ENCODE measurements at regions not wholly inside any gene's neighbourhood (a gene's known extent, or its start where the extent isn't known, plus 50 kb on each side); places are given as distances from the start of the nearest gene placed in this dataset.

GRCh38 chr9:115636596-115636995 lies 517.0 kb upstream of the PAPPA start:
- DNase-seq (ENCODE audit: extremely low read depth, low read depth) = no peak
- no peak overlapping the region for H3K4me3 ChIP-seq (replicated peaks; ENCODE audit: low read depth, low read length)
- TF ChIP-seq CTCF (IDR thresholded peaks at IDR 0.05; ENCODE audit: low read depth, low read length, missing control alignments) = no peak

GRCh38 chr9:115637661-115638060 lies 515.9 kb upstream of the PAPPA start:
- TF ChIP-seq CTCF (IDR thresholded peaks at IDR 0.05; ENCODE audit: low read depth, low read length, missing control alignments) = no peak
- H3K4me3 ChIP-seq (replicated peaks; ENCODE audit: low read depth, low read length) = no peak overlapping the region
- no peak for DNase-seq (ENCODE audit: extremely low read depth, low read depth)

- peak; percentile 29 for DNase-seq (ENCODE audit: extremely low read depth, low read depth)
- no peak for TF ChIP-seq CTCF (IDR thresholded peaks at IDR 0.05; ENCODE audit: low read depth, low read length, missing control alignments)
- H3K4me3 ChIP-seq (replicated peaks; ENCODE audit: low read depth, low read length) = no peak overlapping the region
Measured at GRCh38 chr9:115640887-115641286, 512.7 kb upstream of the PAPPA start.

GRCh38 chr9:115642285-115642684 lies 511.3 kb upstream of the PAPPA start:
- DNase-seq (ENCODE audit: extremely low read depth, low read depth) = no peak

GRCh38 chr9:115643948-115644727 lies 509.5 kb upstream of the PAPPA start:
- no peak for DNase-seq (ENCODE audit: extremely low read depth, low read depth)
- no peak for TF ChIP-seq CTCF (IDR thresholded peaks at IDR 0.05; ENCODE audit: low read depth, low read length, missing control alignments)
- H3K4me3 ChIP-seq (replicated peaks; ENCODE audit: low read depth, low read length) = no peak overlapping the region

More at GRCh38 chr9:115642285-115642684, 511.3 kb upstream of the PAPPA start:
- no peak overlapping the region for H3K4me3 ChIP-seq (replicated peaks; ENCODE audit: low read depth, low read length)
- no peak for TF ChIP-seq CTCF (IDR thresholded peaks at IDR 0.05; ENCODE audit: low read depth, low read length, missing control alignments)

- H3K4me3 ChIP-seq (replicated peaks; ENCODE audit: low read depth, low read length) = no peak overlapping the region
- TF ChIP-seq CTCF (IDR thresholded peaks at IDR 0.05; ENCODE audit: low read depth, low read length, missing control alignments) = no peak
- peak; percentile 22 for DNase-seq (ENCODE audit: extremely low read depth, low read depth)
Measured at GRCh38 chr9:115649991-115650472, 503.6 kb upstream of the PAPPA start.

All from HFF-Myc (cell line).